Activated naive CD8-positive, alpha-beta T cell treated with anti-CD3 and anti-CD28 coated beads, Interleukin-2, amount 50 U/mL, for 24 hours (primary cell): ENCODE measurements at regions not wholly inside any gene's neighbourhood (a gene's known extent, or its start where the extent isn't known, plus 50 kb on each side); places are given as distances from the start of the nearest gene placed in this dataset.

ENCODE experiments used
- ATAC-seq: fragments of 150-1000 bp; cut with Tn5 transposase; one replicate; pipeline ENCODE4 v1.10.0; 2021
- DNase-seq: peaks from one replicate; pipeline ENCODE4 v3.0.0; 2021
- H3K27ac Mint-ChIP-seq: one replicate; pipeline ENCODE4 v1.8.0; 2021; ENCODE audit warnings: mild to moderate bottlenecking, mixed read lengths
- H3K27me3 Mint-ChIP-seq: one replicate; pipeline ENCODE4 v1.8.0; 2021; ENCODE audit warnings: mixed read lengths
- H3K36me3 Mint-ChIP-seq: one replicate; pipeline ENCODE4 v1.8.0; 2021; ENCODE audit warnings: low read depth, mixed read lengths
- H3K4me1 Mint-ChIP-seq: one replicate; pipeline ENCODE4 v1.8.0; 2021; ENCODE audit warnings: mixed read lengths
- H3K4me3 Mint-ChIP-seq: one replicate; pipeline ENCODE4 v1.8.0; 2021; ENCODE audit warnings: mild to moderate bottlenecking, moderate library complexity, mixed read lengths
- H3K9me3 Mint-ChIP-seq: one replicate; pipeline ENCODE4 v1.8.0; 2021; ENCODE audit warnings: mixed read lengths

DNA sequence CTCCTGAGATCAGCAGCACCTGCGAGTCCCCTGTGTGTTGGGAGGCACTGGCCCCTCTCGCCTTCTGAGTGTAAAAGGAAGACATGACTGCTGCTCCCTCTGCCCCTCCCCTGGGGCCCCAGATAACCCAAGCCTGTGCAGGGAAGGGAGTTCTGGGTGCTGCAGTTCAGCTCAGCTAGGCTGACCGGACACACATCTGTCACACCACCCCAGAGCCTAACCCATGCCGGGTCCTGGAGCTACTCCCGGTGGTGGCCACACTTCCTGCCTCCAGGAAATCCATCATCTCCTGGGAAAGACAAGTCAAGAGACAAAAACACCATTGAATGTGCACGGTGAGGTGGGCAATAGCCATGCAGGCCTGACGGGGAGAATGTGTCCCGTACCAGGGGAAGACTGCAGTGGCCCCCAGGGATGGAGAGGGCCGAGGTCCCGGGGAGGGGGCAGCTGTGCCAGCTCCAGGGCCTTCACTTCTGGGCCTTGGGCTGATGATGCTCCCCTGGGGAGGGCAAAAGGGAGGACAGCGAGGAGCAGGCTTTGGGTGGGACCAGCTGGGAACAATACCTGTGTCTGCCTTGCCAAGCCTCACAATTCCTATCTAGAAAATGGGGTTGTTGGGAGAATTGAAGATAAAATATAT, 210.6 kb downstream of the TFCP2L1 start:
- Mint-ChIP-seq H3K9me3 (no peaks in the 10 kb centered on the region), H3K36me3 (no peaks in the 10 kb centered on the region), H3K4me3 (no peak overlapping the region), H3K27me3 (peaks cover 26% of the 10 kb centered on the region), H3K27ac (no peak overlapping the region), H3K4me1 (peaks cover 4% of the 10 kb centered on the region)
- DNase-seq, result no peak
- peak; percentile 5 for ATAC-seq

DNA sequence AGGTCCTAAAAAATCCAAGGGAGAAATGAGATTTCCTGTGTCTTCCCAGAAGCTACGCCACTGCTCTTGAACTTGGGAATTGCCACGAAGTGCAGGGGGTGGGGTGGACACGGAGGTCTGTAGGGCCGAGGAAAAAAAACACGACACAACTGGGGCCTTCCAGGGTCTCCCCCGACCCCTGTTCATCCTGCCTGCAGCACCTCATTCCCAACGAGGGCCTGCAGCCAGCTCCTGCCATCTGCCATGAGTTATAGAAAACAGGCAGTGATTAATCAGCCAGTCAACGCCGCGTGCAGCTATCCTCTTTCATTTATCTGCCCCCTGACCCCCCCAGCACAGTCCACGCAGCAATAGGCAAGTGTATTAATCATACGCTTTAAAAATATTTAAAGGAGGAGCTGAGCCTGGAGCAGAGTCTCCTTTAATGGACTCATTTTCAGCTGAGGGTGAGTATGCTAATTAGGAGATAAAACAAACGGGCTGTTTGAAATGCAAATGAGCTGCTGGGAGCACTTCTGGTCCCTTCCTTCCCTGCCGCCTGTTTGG, 209.9 kb downstream of the TFCP2L1 start:
- H3K36me3 Mint-ChIP-seq, result no peaks in the 10 kb centered on the region
- H3K4me1 Mint-ChIP-seq, result peaks cover 4% of the 10 kb centered on the region
- ATAC-seq, result peak; percentile 76
- peak; percentile 63 for DNase-seq
- H3K4me3 Mint-ChIP-seq, result no peak overlapping the region
- no peaks in the 10 kb centered on the region for H3K9me3 Mint-ChIP-seq
- peak overlapping the region; percentile 67 for H3K27ac Mint-ChIP-seq
- H3K27me3 Mint-ChIP-seq, result peaks cover 28% of the 10 kb centered on the region

DNA sequence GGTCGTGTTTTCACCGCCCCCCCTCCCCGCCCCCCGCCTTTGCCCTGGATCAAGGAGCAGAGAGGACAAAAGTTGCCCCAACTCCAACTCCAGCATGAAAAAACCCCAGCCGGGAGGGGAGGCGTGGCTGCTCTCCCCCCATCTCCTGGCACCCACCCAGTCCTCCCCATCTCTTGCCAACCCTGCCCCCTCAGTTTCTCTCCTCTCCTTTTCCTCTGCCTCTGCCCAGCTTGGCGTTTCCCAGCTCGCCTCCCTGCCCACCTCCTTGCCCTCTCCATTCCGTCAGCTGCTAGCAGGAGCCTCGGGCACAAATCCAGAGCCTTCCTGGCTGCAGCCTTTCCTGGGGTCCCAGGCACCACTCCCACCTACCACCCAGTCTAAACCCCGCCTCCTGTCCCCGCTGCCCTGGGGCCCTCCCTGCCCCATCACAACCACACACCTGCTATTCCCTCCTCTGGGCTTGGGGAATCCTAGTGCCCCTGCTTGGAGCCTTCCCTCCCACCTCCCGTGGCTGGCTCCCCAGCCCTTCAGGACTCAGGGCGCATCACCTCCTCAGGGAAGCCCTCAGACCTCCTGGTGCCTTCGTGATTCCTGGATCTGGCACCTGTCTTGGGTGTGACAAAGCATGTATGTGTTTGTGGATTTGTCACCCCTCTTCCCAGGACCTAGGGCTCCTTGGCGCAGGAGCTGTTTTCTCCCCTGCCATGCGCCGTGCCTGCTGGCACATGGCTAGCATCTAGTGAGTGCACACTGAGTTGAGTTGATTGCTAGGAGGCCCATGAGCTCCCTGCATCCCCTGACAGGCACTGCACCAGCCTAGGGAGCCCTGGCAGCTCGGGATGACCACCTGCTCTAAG, 209.1 kb downstream of the TFCP2L1 start:
- H3K27ac Mint-ChIP-seq, result no peak overlapping the region
- H3K36me3 Mint-ChIP-seq, result no peaks in the 10 kb centered on the region
- peaks cover 28% of the 10 kb centered on the region for H3K27me3 Mint-ChIP-seq
- no peak overlapping the region for H3K4me3 Mint-ChIP-seq
- H3K9me3 Mint-ChIP-seq, result no peaks in the 10 kb centered on the region
- ATAC-seq, result no peak
- DNase-seq, result no peak
- H3K4me1 Mint-ChIP-seq, result peaks cover 4% of the 10 kb centered on the region

DNA sequence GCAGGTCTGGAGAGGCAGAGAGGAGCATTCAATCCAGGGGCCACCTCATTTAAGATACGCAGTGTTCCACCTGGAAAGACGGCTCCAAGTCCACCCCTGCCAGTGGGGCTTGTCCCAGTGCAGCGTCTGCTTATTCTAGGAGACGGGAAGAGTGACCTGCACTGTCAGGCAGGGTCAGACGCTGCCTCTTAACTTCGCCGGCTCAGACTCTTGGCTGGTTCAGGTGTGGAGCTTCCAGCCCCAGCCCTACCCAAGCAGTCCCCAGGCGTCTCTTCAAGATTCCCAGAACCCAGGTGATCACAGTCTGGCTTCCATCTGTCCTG, 208.5 kb downstream of the TFCP2L1 start:
- peaks cover 28% of the 10 kb centered on the region for H3K27me3 Mint-ChIP-seq
- no peaks in the 10 kb centered on the region for H3K9me3 Mint-ChIP-seq
- ATAC-seq (no peak), DNase-seq (no peak)
- H3K4me3 Mint-ChIP-seq, result no peak overlapping the region
- H3K4me1 Mint-ChIP-seq, result peaks cover 4% of the 10 kb centered on the region
- no peaks in the 10 kb centered on the region for H3K36me3 Mint-ChIP-seq
- no peak overlapping the region for H3K27ac Mint-ChIP-seq

DNA sequence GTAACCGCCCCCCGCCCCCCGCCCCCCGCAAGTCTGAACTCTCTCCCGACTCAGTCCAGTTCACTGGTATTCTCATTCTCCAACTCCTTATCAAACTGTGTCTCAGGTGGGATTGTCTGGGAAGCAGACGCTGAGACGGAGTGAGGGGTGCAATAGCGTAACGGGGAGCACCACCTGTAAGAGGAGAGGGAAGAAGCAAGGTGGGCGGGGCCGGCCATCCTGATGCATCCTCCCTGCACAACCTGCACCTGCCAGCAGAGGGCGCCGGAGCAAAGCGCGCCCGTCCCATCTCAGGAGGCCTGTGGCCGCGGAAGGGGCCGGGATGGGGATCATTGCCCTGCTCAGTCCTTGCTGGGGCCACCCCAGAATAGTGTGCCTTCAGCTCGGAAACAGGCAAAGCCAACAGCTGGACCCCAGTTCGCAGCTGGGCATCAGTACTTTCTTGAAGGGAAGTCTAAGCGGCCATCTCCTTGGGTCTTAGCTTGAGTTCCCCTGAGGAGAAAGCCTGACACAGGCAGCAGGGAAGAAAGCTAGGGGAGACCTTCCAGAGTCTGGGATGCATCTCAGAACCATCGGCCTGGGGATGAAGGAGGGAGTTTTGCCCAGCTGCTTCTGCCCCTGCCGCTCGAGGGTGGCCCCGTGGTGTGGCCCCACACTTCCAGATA, 208.0 kb downstream of the TFCP2L1 start:
- H3K27me3 Mint-ChIP-seq, result peaks cover 26% of the 10 kb centered on the region
- no peak overlapping the region for H3K27ac Mint-ChIP-seq
- H3K4me1 Mint-ChIP-seq, result peaks cover 4% of the 10 kb centered on the region
- no peaks in the 10 kb centered on the region for H3K36me3 Mint-ChIP-seq
- DNase-seq, result peak; percentile 81
- ATAC-seq, result no peak
- no peaks in the 10 kb centered on the region for H3K9me3 Mint-ChIP-seq
- H3K4me3 Mint-ChIP-seq, result no peak overlapping the region

DNA sequence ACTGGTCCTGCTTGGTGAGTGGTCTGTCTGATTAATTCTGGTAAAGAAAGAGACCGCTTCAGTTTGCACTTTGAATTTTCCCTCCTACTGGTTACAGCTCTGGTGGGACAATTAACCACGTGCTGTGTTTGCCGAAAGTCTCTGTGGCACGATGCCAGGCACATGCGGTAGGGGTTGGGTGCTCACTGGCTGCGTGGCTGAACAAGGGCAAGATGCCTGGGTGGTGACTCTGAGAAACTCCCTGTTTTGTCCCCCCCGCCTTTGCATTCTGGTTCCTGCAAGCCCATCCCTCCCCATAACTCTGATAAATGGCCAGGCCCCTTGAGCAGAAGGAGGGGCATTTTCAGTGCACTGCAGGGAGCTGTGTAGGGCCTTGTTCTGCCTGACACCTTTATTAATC, 206.1 kb downstream of the TFCP2L1 start:
- Mint-ChIP-seq H3K4me3 (no peak overlapping the region), H3K27me3 (peaks cover 26% of the 10 kb centered on the region), H3K36me3 (no peaks in the 10 kb centered on the region), H3K9me3 (no peaks in the 10 kb centered on the region), H3K27ac (no peak overlapping the region), H3K4me1 (peaks cover 4% of the 10 kb centered on the region)
- DNase-seq (no peak), ATAC-seq (no peak)

DNA sequence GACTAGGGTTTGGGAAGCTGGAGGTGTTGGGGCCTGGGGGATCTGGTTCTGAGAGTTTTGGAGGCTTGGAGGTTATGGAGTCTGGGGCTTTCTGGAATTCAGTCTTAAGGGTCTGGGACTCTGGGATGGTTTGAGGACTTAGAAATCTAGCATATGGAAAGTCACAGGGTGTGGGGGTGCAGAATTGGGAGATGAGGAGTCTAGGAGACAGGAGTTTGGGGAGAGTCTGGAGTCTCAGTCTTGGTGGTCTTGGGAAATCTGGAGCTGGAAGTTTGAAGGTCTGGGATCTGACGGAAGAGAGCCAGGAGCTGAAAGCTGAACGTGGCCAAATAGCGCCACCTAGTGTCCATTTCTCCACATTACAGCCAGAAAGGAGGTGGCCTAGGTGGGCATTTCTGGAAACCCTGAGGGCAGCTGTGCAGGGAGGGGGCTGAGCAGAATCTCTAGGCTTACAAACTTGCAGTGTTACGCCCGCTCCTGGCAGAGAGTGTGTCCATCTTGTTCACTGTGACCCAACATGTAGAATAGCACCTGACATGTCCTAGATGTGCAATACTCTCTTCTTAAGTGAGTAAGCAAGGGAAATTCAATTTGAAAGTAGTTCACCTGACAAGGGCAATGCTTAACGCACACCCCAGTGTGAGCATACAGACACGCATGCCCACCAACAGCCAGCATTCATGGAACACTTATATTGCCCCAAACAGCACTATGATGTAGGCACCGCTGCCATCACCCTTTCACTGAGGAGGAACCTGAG, 204.8 kb downstream of the TFCP2L1 start:
- H3K9me3 Mint-ChIP-seq, result no peaks in the 10 kb centered on the region
- DNase-seq, result peak; percentile 60
- H3K27ac Mint-ChIP-seq, result no peak overlapping the region
- H3K27me3 Mint-ChIP-seq, result peaks cover 25% of the 10 kb centered on the region
- ATAC-seq, result no peak
- no peaks in the 10 kb centered on the region for H3K36me3 Mint-ChIP-seq
- H3K4me1 Mint-ChIP-seq, result peaks cover 4% of the 10 kb centered on the region
- no peak overlapping the region for H3K4me3 Mint-ChIP-seq

DNA sequence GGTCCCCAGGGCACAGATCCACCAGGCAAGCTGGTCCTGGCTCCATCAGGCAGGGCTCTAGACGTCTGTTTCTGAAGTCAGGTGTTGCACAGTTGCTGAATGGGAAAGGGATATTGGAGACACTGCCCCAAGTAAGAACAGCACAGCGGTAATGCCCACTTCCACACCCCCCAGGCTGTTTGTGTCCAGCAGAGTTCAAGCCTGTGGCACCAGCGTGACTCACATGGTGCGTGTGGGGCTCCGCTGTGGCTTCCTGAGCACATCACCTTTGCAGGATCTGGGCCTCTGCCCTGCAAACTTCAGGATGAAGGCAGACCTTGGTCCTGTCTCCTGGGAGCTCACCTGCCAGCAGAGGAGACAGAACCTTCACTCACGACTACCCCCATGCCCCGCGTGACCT, 203.3 kb downstream of the TFCP2L1 start:
- ATAC-seq (no peak), DNase-seq (no peak)
- Mint-ChIP-seq H3K27ac (no peak overlapping the region), H3K9me3 (no peaks in the 10 kb centered on the region), H3K36me3 (no peaks in the 10 kb centered on the region), H3K27me3 (peaks cover 14% of the 10 kb centered on the region), H3K4me3 (no peak overlapping the region), H3K4me1 (peaks cover 2% of the 10 kb centered on the region)

DNA sequence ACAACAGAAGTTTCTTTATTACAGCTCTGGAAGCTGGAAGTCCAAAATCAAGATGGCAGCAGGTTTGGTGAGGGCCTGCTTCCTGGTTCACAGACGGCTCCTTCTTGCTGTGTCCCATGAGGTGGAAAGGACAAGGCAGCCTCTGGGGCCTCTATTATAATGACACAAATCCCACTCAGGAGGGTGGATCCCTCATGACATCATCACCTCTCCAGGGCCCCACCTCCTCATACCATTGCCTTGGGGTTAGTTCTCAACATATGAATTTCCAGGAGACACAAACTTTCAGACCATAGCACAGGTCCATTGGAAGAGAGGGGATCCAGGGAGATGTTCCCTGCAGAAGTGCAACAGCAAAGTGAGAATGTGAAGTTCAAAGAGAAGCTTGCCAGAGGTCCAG, 202.8 kb downstream of the TFCP2L1 start:
- Mint-ChIP-seq H3K4me1 (no peaks in the 10 kb centered on the region), H3K27ac (no peak overlapping the region), H3K9me3 (no peaks in the 10 kb centered on the region), H3K27me3 (peaks cover 10% of the 10 kb centered on the region), H3K4me3 (no peak overlapping the region), H3K36me3 (no peaks in the 10 kb centered on the region)
- no peak for DNase-seq
- ATAC-seq, result no peak

DNA sequence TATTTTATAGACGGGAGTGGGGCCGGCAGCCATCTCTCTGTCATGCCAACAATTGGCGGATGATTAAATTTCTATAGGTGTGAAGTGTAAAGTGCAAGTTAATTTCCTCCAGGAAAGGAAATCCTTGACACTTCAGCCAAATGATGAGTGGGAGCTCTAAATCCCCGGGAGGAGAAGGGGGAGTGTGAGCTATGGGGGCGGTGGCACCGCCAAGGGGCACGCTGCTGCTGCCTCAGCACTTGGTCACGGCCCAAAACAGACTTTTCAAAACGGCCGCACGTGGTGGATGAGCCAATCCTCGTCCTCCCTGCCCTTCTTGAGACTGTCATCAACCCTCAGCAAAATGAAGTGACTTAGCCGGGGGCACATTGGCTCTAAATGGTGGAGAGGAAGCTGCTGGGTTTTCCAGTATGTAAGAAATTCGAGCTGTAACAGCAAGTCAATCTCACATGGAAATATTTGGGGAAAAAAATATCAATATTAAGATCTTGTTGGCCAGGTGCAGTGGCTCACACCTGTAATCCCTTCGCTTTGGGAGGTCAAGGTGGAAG, 200.8 kb downstream of the TFCP2L1 start:
- DNase-seq (no peak), ATAC-seq (no peak)
- H3K36me3 Mint-ChIP-seq, result no peaks in the 10 kb centered on the region
- no peak overlapping the region for H3K27ac Mint-ChIP-seq
- no peaks in the 10 kb centered on the region for H3K4me1 Mint-ChIP-seq
- H3K9me3 Mint-ChIP-seq, result no peaks in the 10 kb centered on the region
- H3K4me3 Mint-ChIP-seq, result no peak overlapping the region
- H3K27me3 Mint-ChIP-seq, result peaks cover 6% of the 10 kb centered on the region

DNA sequence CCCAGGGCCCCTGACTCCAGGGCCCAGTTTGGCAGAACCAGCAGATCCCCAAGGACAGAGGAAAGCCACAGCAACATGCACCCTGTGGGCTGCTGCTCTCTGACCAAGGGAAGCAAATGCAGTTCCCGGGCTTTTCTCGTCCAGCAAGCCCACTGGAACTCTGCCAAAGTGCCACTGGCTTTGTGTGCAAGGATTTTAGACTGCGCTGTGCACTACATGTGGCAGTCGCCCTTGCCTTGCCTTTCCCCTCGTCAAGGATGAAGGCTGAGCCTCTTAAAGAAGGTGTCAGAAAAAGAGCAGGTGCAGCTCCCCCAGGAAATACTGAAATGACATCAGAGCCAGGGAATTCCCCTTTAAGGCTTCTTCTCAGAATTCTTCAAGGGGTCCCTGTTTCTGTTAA, 199.2 kb downstream of the TFCP2L1 start:
- Mint-ChIP-seq H3K27ac (no peak overlapping the region), H3K36me3 (no peaks in the 10 kb centered on the region), H3K27me3 (peaks cover 3% of the 10 kb centered on the region), H3K4me1 (no peaks in the 10 kb centered on the region), H3K9me3 (no peaks in the 10 kb centered on the region), H3K4me3 (no peak overlapping the region)
- no peak for ATAC-seq
- no peak for DNase-seq

DNA sequence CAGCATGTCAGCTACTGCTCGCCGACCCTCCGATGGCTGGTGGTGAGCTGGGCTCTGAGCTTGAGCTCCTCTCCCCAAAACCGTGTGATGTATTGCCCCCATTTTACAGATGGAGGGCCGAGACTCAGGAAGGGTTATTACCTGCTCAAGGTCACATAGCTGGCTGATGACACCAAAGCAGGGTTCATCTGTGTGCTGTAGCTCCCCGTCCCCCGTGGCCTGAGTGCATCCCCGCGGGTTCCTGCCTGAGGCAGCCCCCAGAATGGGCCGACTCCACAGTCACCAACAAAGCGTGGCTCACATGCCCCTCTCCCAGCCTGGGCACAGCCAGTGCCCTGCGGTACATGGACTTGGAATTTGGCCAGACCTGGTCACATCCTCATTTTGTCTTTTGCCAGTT, 198.6 kb downstream of the TFCP2L1 start:
- no peaks in the 10 kb centered on the region for H3K4me1 Mint-ChIP-seq
- ATAC-seq, result no peak
- H3K4me3 Mint-ChIP-seq, result no peak overlapping the region
- no peaks in the 10 kb centered on the region for H3K36me3 Mint-ChIP-seq
- no peaks in the 10 kb centered on the region for H3K9me3 Mint-ChIP-seq
- peaks cover 3% of the 10 kb centered on the region for H3K27me3 Mint-ChIP-seq
- no peak overlapping the region for H3K27ac Mint-ChIP-seq
- DNase-seq, result no peak

DNA sequence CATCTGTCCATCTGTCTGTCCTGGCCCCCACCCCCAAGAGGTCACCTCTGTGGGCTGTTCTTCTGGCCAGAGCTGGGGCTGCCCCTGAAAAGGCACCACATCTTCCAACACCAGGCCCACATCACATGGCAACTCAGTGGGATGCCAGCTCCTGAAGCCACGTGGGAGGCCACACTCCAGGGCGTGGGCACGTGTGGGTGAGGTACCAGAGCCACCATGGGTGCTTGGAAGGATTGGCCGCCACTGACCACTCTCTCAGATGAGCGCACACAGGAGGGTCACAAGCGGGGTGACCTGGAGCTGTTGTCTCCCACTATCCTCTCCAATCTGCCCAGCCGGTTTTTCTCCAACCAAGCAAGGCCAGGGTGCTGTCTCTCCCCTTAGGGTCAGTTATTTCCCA, 197.9 kb downstream of the TFCP2L1 start:
- Mint-ChIP-seq H3K27ac (no peak overlapping the region), H3K4me1 (no peaks in the 10 kb centered on the region), H3K4me3 (no peak overlapping the region), H3K9me3 (no peaks in the 10 kb centered on the region), H3K36me3 (no peaks in the 10 kb centered on the region), H3K27me3 (peaks cover 3% of the 10 kb centered on the region)
- no peak for DNase-seq
- no peak for ATAC-seq
